ENCODE measurements at regions not wholly inside any gene's neighbourhood (a gene's known extent, or its start where the extent isn't known, plus 50 kb on each side); places are given as distances from the start of the nearest gene placed in this dataset.

- Histone ChIP-seq H3K36me3 (ENCODE audit: control insufficient read depth, insufficient read depth, low read length) (no peaks in the 10 kb centered on the region), H3K4me3 (replicated peaks; ENCODE audit: low read depth, low read length) (no peak overlapping the region), H3K27me3 (replicated peaks; ENCODE audit: control insufficient read depth, insufficient read depth, low read length) (no peaks in the 10 kb centered on the region)
- no peak for DNase-seq (ENCODE audit: extremely low read depth, insufficient read length)
- TF ChIP-seq CTCF (IDR thresholded peaks at IDR 0.05; ENCODE audit: insufficient read depth, low read length, poor library complexity, severe bottlenecking): no peak
Observed at GRCh38 chr5:30267026-30267425, 926.5 kb upstream of the CDH6 start.

GRCh38 chr5:30239331-30240022, 954.0 kb upstream of the CDH6 start:
- H3K36me3 ChIP-seq (ENCODE audit: control insufficient read depth, insufficient read depth, low read length): no peaks in the 10 kb centered on the region
- H3K4me3 ChIP-seq (replicated peaks; ENCODE audit: low read depth, low read length): no peak overlapping the region
- no peak for TF ChIP-seq CTCF (IDR thresholded peaks at IDR 0.05; ENCODE audit: insufficient read depth, low read length, poor library complexity, severe bottlenecking)
- H3K27me3 ChIP-seq (replicated peaks; ENCODE audit: control insufficient read depth, insufficient read depth, low read length): no peaks in the 10 kb centered on the region
- no peak for DNase-seq (ENCODE audit: extremely low read depth, insufficient read length)

GRCh38 chr5:30237189-30237588, 956.3 kb upstream of the CDH6 start:
- no peaks in the 10 kb centered on the region for H3K36me3 ChIP-seq (ENCODE audit: control insufficient read depth, insufficient read depth, low read length)
- DNase-seq (ENCODE audit: extremely low read depth, insufficient read length): no peak
- H3K4me3 ChIP-seq (replicated peaks; ENCODE audit: low read depth, low read length): no peak overlapping the region
- no peak for TF ChIP-seq CTCF (IDR thresholded peaks at IDR 0.05; ENCODE audit: insufficient read depth, low read length, poor library complexity, severe bottlenecking)
- H3K27me3 ChIP-seq (replicated peaks; ENCODE audit: control insufficient read depth, insufficient read depth, low read length): no peaks in the 10 kb centered on the region

GRCh38 chr5:30209755-30210154, 983.7 kb upstream of the CDH6 start:
- Histone ChIP-seq H3K36me3 (ENCODE audit: control insufficient read depth, insufficient read depth, low read length) (no peaks in the 10 kb centered on the region), H3K4me3 (replicated peaks; ENCODE audit: low read depth, low read length) (no peak overlapping the region), H3K27me3 (replicated peaks; ENCODE audit: control insufficient read depth, insufficient read depth, low read length) (no peaks in the 10 kb centered on the region)
- TF ChIP-seq CTCF (IDR thresholded peaks at IDR 0.05; ENCODE audit: insufficient read depth, low read length, poor library complexity, severe bottlenecking): no peak
- no peak for DNase-seq (ENCODE audit: extremely low read depth, insufficient read length)

- H3K4me3 ChIP-seq (replicated peaks; ENCODE audit: low read depth, low read length): no peak overlapping the region
- no peak for DNase-seq (ENCODE audit: extremely low read depth, insufficient read length)
- no peaks in the 10 kb centered on the region for H3K36me3 ChIP-seq (ENCODE audit: control insufficient read depth, insufficient read depth, low read length)
- TF ChIP-seq CTCF (IDR thresholded peaks at IDR 0.05; ENCODE audit: insufficient read depth, low read length, poor library complexity, severe bottlenecking): no peak
- H3K27me3 ChIP-seq (replicated peaks; ENCODE audit: control insufficient read depth, insufficient read depth, low read length): no peaks in the 10 kb centered on the region
Observed at GRCh38 chr5:30197662-30198061, 995.8 kb upstream of the CDH6 start.

GRCh38 chr5:30195036-30195435, 998.5 kb upstream of the CDH6 start:
- no peak for TF ChIP-seq CTCF (IDR thresholded peaks at IDR 0.05; ENCODE audit: insufficient read depth, low read length, poor library complexity, severe bottlenecking)
- no peak for DNase-seq (ENCODE audit: extremely low read depth, insufficient read length)

More at GRCh38 chr5:30195036-30195435, 998.5 kb upstream of the CDH6 start:
- Histone ChIP-seq H3K36me3 (ENCODE audit: control insufficient read depth, insufficient read depth, low read length) (no peaks in the 10 kb centered on the region), H3K27me3 (replicated peaks; ENCODE audit: control insufficient read depth, insufficient read depth, low read length) (no peaks in the 10 kb centered on the region), H3K4me3 (replicated peaks; ENCODE audit: low read depth, low read length) (no peak overlapping the region)

All from GM06990 (cell line).